Smooth muscle cell (in vitro differentiated cells): ENCODE measurements at regions not wholly inside any gene's neighbourhood (a gene's known extent, or its start where the extent isn't known, plus 50 kb on each side); places are given as distances from the start of the nearest gene placed in this dataset.
A peak's percentile ranks its signal among the peaks of the same experiment; 100 is the strongest.

Experiments used
- DNase-seq: peaks from one replicate; lab custom pipeline; 2025; ENCODE audit not compliant: unreplicated experiment; lab: John Stamatoyannopoulos, UW
- H2AFZ ChIP-seq: fragments of 200-600 bp; sonication (generic); 2 replicates; pipeline ENCODE4 v1.6.0; 2016; ENCODE audit warnings: antibody characterized with exemption, low read depth, mild to moderate bottlenecking
- H3F3A ChIP-seq: fragments of 200-600 bp; sonication (generic); 2 replicates; pipeline ENCODE4 v1.6.0; 2017; ENCODE audit warnings: antibody characterized with exemption, low read depth
- H3K27ac ChIP-seq: fragments of 200-600 bp; sonication (generic); 2 replicates; pipeline ENCODE4 v1.5.1; 2016; ENCODE audit warnings: low read depth, mild to moderate bottlenecking
- H3K27me3 ChIP-seq: fragments of 200-600 bp; sonication (generic); 2 replicates; pipeline ENCODE4 v1.6.1; 2016; ENCODE audit warnings: low read depth, mild to moderate bottlenecking
- H3K36me3 ChIP-seq: fragments of 200-600 bp; sonication (generic); 2 replicates; pipeline ENCODE4 v1.5.1; 2016; ENCODE audit warnings: low read depth
- H3K4me1 ChIP-seq: fragments of 200-600 bp; sonication (generic); 2 replicates; pipeline ENCODE4 v1.5.1; 2016; ENCODE audit warnings: low read depth
- H3K4me2 ChIP-seq: fragments of 200-600 bp; sonication (generic); 2 replicates; pipeline ENCODE4 v1.6.0; 2016; ENCODE audit warnings: mild to moderate bottlenecking
- H3K4me3 ChIP-seq: fragments of 200-600 bp; sonication (generic); 2 replicates; pipeline ENCODE4 v1.5.1; 2016; ENCODE audit warnings: mild to moderate bottlenecking
- H3K79me2 ChIP-seq: fragments of 200-600 bp; sonication (generic); 2 replicates; pipeline ENCODE4 v1.6.0; 2016; ENCODE audit warnings: low read depth, mild to moderate bottlenecking
- H3K9ac ChIP-seq: fragments of 200-600 bp; sonication (generic); 2 replicates; pipeline ENCODE4 v1.6.0; 2016; ENCODE audit warnings: low read depth
- H3K9me3 ChIP-seq: fragments of 200-600 bp; sonication (generic); replicated peaks from 2 replicates; pipeline ENCODE4 v1.5.1; 2016; ENCODE audit warnings: low read depth
- H4K20me1 ChIP-seq: fragments of 200-600 bp; sonication (generic); 2 replicates; pipeline ENCODE4 v1.6.0; 2016; ENCODE audit warnings: low read depth
- CTCF ChIP-seq: fragments of 200-600 bp; sonication (generic); IDR thresholded peaks from 2 replicates; pipeline ENCODE4 v1.5.1; 2017; ENCODE audit warnings: borderline replicate concordance, mild to moderate bottlenecking, antibody characterized with exemption; ENCODE audit not compliant: insufficient read depth, poor library complexity, severe bottlenecking
- WGBS: methylation state at CpG from one replicate; pipeline ENCODE4 v1.1.7; 2016; ENCODE audit warnings: low lambda C conversion rate; 5-methylcytosine and 5-hydroxymethylcytosine counted together

- H3K9ac ChIP-seq, result no peak overlapping the region
- no peaks in the 10 kb centered on the region for H3K9me3 ChIP-seq
- no peaks in the 10 kb centered on the region for H3K36me3 ChIP-seq
- H3F3A ChIP-seq, result no peaks in the 10 kb centered on the region
- DNase-seq, result no peak
- 60% methylated on average over 7 of the region's 7 CpGs for WGBS
- no peak overlapping the region for H2AFZ ChIP-seq
- peak; percentile 46 for TF ChIP-seq CTCF
- no peaks in the 10 kb centered on the region for H3K4me1 ChIP-seq
- no peak overlapping the region for H3K27ac ChIP-seq
- no peak overlapping the region for H3K4me2 ChIP-seq
- no peaks in the 10 kb centered on the region for H3K79me2 ChIP-seq
- no peaks in the 10 kb centered on the region for H3K27me3 ChIP-seq
- H4K20me1 ChIP-seq, result no peaks in the 10 kb centered on the region
- H3K4me3 ChIP-seq, result no peak overlapping the region
Observed at GRCh38 chr21:27802816-27803475, 836.1 kb upstream of the ADAMTS5 start.

GRCh38 chr21:27799861-27800260, 833.0 kb upstream of the ADAMTS5 start:
- Histone ChIP-seq H3K27ac (no peak overlapping the region), H3K9ac (no peak overlapping the region), H3K4me2 (no peak overlapping the region), H3F3A (no peaks in the 10 kb centered on the region), H4K20me1 (no peaks in the 10 kb centered on the region), H3K36me3 (no peaks in the 10 kb centered on the region), H3K27me3 (no peaks in the 10 kb centered on the region), H2AFZ (no peak overlapping the region), H3K9me3 (no peaks in the 10 kb centered on the region), H3K4me1 (peaks cover 8% of the 10 kb centered on the region), H3K79me2 (no peaks in the 10 kb centered on the region), H3K4me3 (no peak overlapping the region)
- TF ChIP-seq CTCF, result no peak
- DNase-seq, result no peak
- 94% methylated on average over 8 of the region's 8 CpGs for WGBS

- no peak for DNase-seq
- H3K79me2 ChIP-seq, result no peaks in the 10 kb centered on the region
- no peak overlapping the region for H3K4me2 ChIP-seq
- H3F3A ChIP-seq, result no peaks in the 10 kb centered on the region
- H3K27ac ChIP-seq, result no peak overlapping the region
- no peak overlapping the region for H3K9ac ChIP-seq
- no peaks in the 10 kb centered on the region for H3K27me3 ChIP-seq
- no peak overlapping the region for H3K4me3 ChIP-seq
- 16% methylated on average over 2 of the region's 2 CpGs for WGBS
- H3K9me3 ChIP-seq, result no peaks in the 10 kb centered on the region
- no peaks in the 10 kb centered on the region for H3K36me3 ChIP-seq
- no peak overlapping the region for H2AFZ ChIP-seq
- H3K4me1 ChIP-seq, result peaks cover 8% of the 10 kb centered on the region
- no peaks in the 10 kb centered on the region for H4K20me1 ChIP-seq
- TF ChIP-seq CTCF, result no peak
Observed at GRCh38 chr21:27796106-27796505, 829.2 kb upstream of the ADAMTS5 start.

- no peak overlapping the region for H3K27ac ChIP-seq
- peaks cover 8% of the 10 kb centered on the region for H3K4me1 ChIP-seq
- TF ChIP-seq CTCF, result no peak
- H3K4me2 ChIP-seq, result no peak overlapping the region
- H3K79me2 ChIP-seq, result no peaks in the 10 kb centered on the region
- H4K20me1 ChIP-seq, result no peaks in the 10 kb centered on the region
- H3K36me3 ChIP-seq, result no peaks in the 10 kb centered on the region
- H3K4me3 ChIP-seq, result no peak overlapping the region
- H3K27me3 ChIP-seq, result no peaks in the 10 kb centered on the region
- no peak overlapping the region for H2AFZ ChIP-seq
- H3F3A ChIP-seq, result no peaks in the 10 kb centered on the region
- no peak overlapping the region for H3K9ac ChIP-seq
- H3K9me3 ChIP-seq, result no peaks in the 10 kb centered on the region
- 57% methylated on average over 2 of the region's 2 CpGs for WGBS
- DNase-seq, result no peak
Observed at GRCh38 chr21:27795418-27795817, 828.5 kb upstream of the ADAMTS5 start.
